ENCODE measurements at regions not wholly inside any gene's neighbourhood (a gene's known extent, or its start where the extent isn't known, plus 50 kb on each side); places are given as distances from the start of the nearest gene placed in this dataset.

GRCh38 chr1:218633238-218633988 lies 288.3 kb downstream of the TGFB2 start:
- DNase-seq, result no peak

DNA sequence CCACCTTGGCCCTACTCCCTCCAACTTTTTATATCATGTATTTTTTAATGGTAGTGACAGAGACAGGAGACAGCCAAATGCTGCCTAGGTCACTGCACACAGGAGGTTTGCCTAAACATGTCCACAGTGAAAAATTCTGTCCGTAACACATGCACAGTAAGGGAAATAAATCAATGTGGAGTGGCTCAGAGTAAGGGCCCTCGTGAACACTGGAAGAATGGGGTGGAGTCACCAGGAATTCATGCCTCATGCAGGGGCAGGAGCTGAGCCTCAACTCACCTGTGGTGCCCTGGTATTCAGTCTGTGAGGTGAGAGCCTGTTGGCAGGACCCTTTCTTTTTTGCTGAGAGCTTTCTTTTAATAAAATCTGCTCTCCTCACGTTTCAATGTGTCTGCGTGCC lies 289.1 kb downstream of the TGFB2 start:
- DNase-seq, result no peak

GRCh38 chr1:218636548-218636947 lies 291.4 kb downstream of the TGFB2 start:
- DNase-seq, result no peak

GRCh38 chr1:218640173-218640572 lies 295.0 kb downstream of the TGFB2 start:
- DNase-seq, result no peak

DNA sequence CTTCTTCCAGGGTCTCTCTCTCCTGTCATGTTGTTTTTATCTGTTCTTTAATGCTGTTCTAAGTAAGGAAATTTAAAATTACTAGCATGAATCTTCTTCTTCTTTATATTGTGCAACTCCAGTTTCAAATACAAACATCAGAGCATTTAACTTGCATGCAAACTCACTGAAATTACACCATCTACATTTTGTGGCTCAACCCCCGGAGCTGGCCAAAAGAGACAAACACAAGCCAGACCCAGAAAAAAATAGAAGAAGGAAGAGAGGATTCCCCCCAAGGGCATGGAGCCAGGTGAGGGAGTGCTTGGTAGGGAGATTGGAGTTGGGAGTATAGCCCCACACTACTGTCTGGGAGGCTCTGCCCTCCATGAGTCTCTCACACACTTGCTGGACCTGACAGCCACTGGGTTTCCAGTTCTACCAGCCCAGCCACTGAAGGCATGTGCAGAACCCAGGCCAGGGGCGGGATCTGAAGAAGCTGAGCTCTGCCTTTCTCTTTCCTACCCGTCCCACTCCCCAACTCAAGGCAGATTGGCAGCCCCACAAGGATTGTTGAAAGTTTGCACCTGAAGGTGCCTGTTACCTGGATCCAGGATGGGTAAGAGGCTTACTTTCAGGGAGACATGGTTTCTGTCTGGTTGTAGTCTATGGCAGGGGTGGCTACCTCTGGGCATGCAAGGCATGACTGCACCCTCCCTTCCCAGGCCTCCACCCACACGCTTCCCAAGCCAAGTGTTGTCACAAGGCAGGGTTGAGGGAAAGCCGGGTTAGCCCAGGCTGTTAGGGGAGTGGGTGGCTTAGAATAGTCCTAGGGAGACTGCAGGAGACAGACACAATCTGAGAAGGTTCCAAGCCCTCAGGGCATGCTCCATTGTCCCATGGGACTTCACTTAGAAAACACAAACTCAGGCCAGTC lies 297.2 kb downstream of the TGFB2 start:
- no peak for DNase-seq

DNA sequence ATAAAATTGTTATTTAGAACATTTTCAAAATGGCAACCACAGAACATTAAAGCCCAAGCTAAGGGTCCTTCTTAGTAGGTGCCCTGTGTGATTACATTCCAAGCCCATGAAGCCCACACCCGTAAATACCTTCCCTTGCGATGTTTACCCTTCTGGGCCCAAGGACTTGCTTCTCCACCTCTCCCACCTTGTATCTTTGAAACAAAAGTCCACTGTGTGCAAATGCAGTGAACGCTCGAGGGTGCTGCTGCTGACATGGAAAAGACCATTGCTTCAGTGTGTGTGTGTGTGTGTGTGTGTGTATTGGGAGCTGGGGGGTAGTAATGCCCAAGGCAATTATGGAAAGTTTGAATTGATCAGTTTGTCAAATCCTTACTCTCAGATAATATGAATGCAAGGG lies 298.1 kb downstream of the TGFB2 start:
- no peak for DNase-seq

GRCh38 chr1:218643926-218644325 lies 298.8 kb downstream of the TGFB2 start:
- no peak for DNase-seq

DNA sequence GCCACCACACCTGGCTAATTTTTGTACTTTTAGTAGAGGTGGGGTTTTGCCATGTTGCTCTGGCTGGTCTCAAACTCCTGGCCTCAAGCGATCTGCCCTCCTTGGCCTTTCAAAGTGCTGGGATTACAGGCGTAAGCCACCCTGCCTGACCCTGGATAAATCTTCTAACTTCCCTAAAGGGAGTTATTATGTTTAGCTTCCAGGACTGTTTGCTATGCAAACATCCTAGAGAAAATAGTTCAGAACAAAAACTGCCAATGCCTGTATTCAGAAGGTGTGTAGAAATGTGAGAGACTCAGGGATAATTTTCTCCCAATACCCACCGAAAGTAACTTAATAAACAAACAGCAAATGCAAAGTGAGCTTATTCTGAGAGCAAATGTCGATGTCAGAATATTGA lies 301.2 kb downstream of the TGFB2 start:
- no peak for DNase-seq

- no peak for DNase-seq
Observed at GRCh38 chr1:218656301-218657037, 311.3 kb downstream of the TGFB2 start.

DNA sequence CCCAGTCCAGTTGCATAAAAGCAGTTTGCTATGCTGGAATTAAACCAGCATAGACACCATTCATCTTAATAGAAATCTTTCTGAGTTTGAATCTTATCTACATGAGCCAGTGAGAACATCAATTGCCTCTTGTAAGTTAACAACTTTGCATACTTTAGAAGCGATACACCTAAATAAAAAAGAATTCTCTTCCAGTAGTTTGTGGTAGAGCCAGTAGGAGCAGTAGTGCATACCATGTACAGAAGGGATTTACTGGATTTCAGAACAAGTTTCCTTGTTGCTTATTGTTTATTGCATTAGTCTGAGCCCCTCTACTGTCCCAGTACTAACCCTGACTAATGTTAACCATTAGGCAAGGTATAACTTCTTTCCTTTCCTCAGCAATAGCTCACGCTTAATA lies 313.1 kb downstream of the TGFB2 start:
- no peak for DNase-seq

GRCh38 chr1:218658899-218659298 lies 313.8 kb downstream of the TGFB2 start:
- no peak for DNase-seq

DNA sequence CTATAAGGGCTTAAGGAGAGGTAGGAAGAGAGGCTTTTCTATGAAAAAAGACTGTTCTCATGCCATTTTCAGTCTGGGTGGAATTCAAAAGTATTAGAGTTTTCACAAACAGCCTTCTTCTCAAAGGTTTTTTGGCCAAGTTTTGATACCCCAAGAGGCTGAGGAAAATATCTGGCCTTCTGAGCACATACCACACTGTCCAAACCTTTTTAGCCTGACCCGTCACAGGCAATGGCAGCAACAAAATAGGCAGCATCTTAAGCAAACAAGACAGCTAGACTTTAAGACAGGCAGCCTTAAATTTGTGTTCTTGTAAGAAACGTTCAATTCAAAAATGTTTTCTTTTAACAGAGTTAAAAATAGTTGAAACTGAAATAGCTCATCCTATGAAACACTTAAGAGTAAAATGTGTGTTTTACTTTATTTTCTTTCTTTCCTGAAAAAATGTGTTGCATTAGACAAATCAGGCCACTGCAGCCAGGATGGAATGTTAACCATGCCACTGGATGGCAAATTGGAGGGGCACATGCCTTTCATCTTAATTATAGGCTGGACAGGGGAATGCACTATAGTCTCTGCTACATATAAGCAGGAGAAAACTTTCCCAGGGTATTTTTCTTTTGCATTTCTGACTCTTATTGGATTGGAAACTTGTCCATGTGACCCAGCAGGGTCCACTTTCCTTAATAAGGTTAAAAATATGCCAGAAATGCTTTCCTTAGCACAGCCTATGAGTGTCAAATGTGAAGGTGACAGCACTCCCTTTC lies 315.0 kb downstream of the TGFB2 start:
- no peak for DNase-seq

GRCh38 chr1:218660678-218661053 lies 315.5 kb downstream of the TGFB2 start:
- DNase-seq, result no peak

- DNase-seq, result no peak
Observed at GRCh38 chr1:218661411-218661810, 316.3 kb downstream of the TGFB2 start.

GRCh38 chr1:218664385-218665170 lies 319.4 kb downstream of the TGFB2 start:
- no peak for DNase-seq

GRCh38 chr1:218665221-218665620 lies 320.1 kb downstream of the TGFB2 start:
- DNase-seq, result peak in 41 of 56 donors; percentile 2 to 86 (median 28)

DNA sequence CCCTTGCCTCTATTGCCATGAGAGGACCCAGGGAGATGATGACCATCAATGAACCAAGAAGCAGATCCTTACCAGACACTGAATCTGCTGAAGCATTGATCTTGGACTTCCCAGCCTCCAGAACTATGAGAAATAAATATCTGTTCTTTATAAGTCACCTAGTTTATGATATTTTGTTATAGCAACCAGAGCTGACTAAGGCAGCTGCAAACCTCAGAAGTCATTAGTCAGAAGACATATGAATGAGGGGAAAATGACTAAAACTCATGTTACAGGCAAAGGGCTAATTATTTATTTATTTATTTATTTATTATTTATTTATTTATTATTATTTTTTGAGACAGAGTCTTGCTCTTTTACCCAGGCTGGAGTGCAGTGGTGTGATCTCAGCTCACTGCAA lies 321.1 kb downstream of the TGFB2 start:
- no peak for DNase-seq

DNA sequence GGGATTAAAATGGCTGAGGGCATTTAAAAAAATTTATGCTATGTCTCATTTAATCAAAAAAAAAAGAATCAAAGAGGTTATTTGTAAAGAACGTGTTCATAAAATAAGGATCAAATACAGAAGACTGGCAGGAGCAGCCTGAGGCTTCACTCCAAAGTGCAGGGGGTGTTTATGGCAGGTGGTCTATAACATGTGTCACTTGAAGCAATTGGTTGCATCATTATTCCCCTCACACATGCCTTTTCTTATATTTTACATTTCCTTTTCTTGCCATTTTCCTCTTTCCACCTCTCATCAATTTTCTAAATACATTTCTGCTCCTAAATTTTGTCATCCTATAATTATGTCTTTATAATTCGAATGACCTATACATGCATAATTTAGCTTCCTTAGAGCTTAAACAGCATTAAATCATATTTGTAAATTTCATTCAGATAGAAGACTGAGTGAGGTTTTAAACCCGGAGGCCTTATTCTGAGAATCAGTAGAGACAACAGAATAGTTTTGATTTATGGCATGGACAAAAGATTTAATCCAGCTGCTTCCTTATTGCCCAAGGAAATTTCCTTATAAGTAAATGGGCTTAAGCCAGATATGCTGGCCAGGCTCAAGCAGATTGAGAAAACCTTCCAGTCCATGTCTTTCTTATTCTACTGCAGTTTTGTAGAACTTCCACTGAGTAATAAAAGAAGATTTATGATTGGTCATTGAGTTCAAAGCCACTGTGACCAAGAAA lies 322.8 kb downstream of the TGFB2 start:
- DNase-seq, result no peak

GRCh38 chr1:218669431-218669830 lies 324.3 kb downstream of the TGFB2 start:
- no peak for DNase-seq

DNA sequence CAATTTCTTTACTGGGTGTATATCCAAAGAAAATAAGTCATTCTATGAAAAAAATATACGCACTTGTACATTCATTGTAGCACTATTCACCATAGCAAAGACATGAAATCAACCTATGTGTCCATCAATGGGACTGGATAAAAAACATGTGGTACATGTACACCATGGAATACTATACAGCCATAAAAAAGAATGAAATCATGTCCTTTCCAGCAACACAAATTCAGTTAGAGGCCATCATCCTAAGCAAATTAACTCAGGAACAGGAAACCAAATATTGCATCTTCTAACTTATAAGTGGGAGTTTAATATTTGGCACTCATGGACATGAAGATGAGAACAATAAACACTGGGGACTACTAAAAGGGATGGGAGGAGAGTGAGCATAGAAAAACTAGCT lies 325.7 kb downstream of the TGFB2 start:
- DNase-seq, result no peak

Measured in amygdala (tissue), 56 donors.